Upper lobe of left lung (tissue), 4 donors: ENCODE measurements at regions not wholly inside any gene's neighbourhood (a gene's known extent, or its start where the extent isn't known, plus 50 kb on each side); places are given as distances from the start of the nearest gene placed in this dataset.

ENCODE experiments used
- EP300 ChIP-seq, 4 donors: sonication (generic); formaldehyde crosslinking; IDR thresholded peaks; one replicate each; pipeline ENCODE4 v1.5.1; 2017; ENCODE audit warnings: antibody characterized with exemption in 4 of 4, control low read depth in 2 of 4
- POLR2A ChIP-seq, 4 donors: fragments of 450-650 bp; IDR thresholded peaks; one replicate each; pipeline ENCODE4 v1.5.1; 2016 to 2017; ENCODE audit warnings: antibody characterized with exemption in 4 of 4, mild to moderate bottlenecking in 2 of 4
- POLR2AphosphoS5 ChIP-seq, 2 donors: sonication (generic); formaldehyde crosslinking; IDR thresholded peaks; one replicate each; pipeline ENCODE4 v1.5.1; 2017; ENCODE audit warnings: antibody characterized with exemption in 2 of 2
- TF ChIP-seq, protein P1 (sequence below), 6 experiments: fragments of 450-650 bp in 4 of 6; fragments of 200-600 bp in 2 of 6; sonication (generic) in 2 of 6; IDR thresholded peaks; one replicate each; pipeline ENCODE4 v1.5.1; 2016 to 2019; ENCODE audit warnings: antibody characterized with exemption in 6 of 6

DNA sequence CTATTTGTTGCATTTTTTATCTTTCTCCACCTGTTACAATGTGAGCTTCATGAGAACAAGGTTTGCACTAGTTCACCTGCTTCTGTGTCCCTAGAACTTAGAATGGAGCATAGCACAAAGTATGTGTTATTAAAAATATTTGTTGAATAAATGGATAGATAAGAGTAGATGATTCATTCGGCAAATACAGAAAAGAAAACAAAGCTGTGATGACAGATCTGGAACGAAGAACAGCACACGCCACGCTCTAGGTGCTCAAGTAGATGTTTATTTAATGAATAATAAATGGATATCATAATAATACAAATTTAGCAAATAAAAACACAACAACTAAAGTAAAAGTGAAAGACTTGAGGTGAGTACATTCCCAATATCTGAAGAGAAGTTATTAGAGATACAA, 273.1 kb downstream of the HAO1 start:
- TF ChIP-seq, protein P1, sequence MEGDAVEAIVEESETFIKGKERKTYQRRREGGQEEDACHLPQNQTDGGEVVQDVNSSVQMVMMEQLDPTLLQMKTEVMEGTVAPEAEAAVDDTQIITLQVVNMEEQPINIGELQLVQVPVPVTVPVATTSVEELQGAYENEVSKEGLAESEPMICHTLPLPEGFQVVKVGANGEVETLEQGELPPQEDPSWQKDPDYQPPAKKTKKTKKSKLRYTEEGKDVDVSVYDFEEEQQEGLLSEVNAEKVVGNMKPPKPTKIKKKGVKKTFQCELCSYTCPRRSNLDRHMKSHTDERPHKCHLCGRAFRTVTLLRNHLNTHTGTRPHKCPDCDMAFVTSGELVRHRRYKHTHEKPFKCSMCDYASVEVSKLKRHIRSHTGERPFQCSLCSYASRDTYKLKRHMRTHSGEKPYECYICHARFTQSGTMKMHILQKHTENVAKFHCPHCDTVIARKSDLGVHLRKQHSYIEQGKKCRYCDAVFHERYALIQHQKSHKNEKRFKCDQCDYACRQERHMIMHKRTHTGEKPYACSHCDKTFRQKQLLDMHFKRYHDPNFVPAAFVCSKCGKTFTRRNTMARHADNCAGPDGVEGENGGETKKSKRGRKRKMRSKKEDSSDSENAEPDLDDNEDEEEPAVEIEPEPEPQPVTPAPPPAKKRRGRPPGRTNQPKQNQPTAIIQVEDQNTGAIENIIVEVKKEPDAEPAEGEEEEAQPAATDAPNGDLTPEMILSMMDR (IDR thresholded peaks at IDR 0.05) = no peak
- no peak for TF ChIP-seq POLR2A (IDR thresholded peaks at IDR 0.05)
- no peak for TF ChIP-seq POLR2AphosphoS5 (IDR thresholded peaks at IDR 0.05)
- no peak for TF ChIP-seq EP300 (IDR thresholded peaks at IDR 0.05)
